H9 (cell line): ENCODE measurements at regions not wholly inside any gene's neighbourhood (a gene's known extent, or its start where the extent isn't known, plus 50 kb on each side); places are given as distances from the start of the nearest gene placed in this dataset.

ENCODE experiments used
- DNase-seq: peaks from one replicate; pipeline ENCODE4 v3.0.0-alpha.2; 2017
- H2AFZ ChIP-seq: one replicate; pipeline ENCODE4 v1.6.1; 2013; ENCODE audit warnings: mild to moderate bottlenecking, low read length, control low read depth, moderate library complexity
- H2AK5ac ChIP-seq: 2 replicates; pipeline ENCODE4 v1.6.1; 2013; ENCODE audit warnings: low read length, control low read depth, mixed read lengths; ENCODE audit not compliant: insufficient read length
- H2BK120ac ChIP-seq: one replicate; pipeline ENCODE4 v1.6.1; 2013; ENCODE audit warnings: low read depth, mild to moderate bottlenecking, low read length, control low read depth, inconsistent platforms; ENCODE audit not compliant: poor library complexity, severe bottlenecking
- H2BK12ac ChIP-seq: 2 replicates; pipeline ENCODE4 v1.6.1; 2013; ENCODE audit warnings: low read length, control low read depth, mixed read lengths, low read depth; ENCODE audit not compliant: insufficient read length
- H2BK15ac ChIP-seq: 2 replicates; pipeline ENCODE4 v1.6.1; 2013; ENCODE audit warnings: low read depth, low read length, control low read depth
- H2BK20ac ChIP-seq: one replicate; pipeline ENCODE4 v1.6.1; 2013; ENCODE audit warnings: low read depth, mild to moderate bottlenecking, low read length, control low read depth, inconsistent platforms; ENCODE audit not compliant: poor library complexity, severe bottlenecking
- H2BK5ac ChIP-seq: 2 replicates; pipeline ENCODE4 v1.6.1; 2013; ENCODE audit warnings: low read length, control low read depth, mixed read lengths; ENCODE audit not compliant: insufficient read length
- H3K14ac ChIP-seq: 2 replicates; pipeline ENCODE4 v1.6.1; 2013; ENCODE audit warnings: low read length, control low read depth; ENCODE audit not compliant: insufficient read depth
- H3K18ac ChIP-seq: 2 replicates; pipeline ENCODE4 v1.6.1; 2013; ENCODE audit warnings: low read depth, mild to moderate bottlenecking, mixed read lengths, low read length, control low read depth; ENCODE audit not compliant: insufficient read length
- H3K23ac ChIP-seq: 2 replicates; pipeline ENCODE4 v1.6.1; 2013; ENCODE audit warnings: low read length, control low read depth, mixed read lengths, low read depth; ENCODE audit not compliant: insufficient read length
- H3K23me2 ChIP-seq: 2 replicates; pipeline ENCODE4 v1.6.1; 2013; ENCODE audit warnings: low read depth, mild to moderate bottlenecking, mixed read lengths, low read length, control low read depth; ENCODE audit not compliant: insufficient read length, poor library complexity, severe bottlenecking
- H3K27ac ChIP-seq: 2 replicates; pipeline ENCODE4 v1.5.1; 2013; ENCODE audit warnings: low read length, control low read depth, mixed read lengths, low read depth; ENCODE audit not compliant: insufficient read length
- H3K27me3 ChIP-seq: 2 replicates; pipeline ENCODE4 v1.6.1; 2013; ENCODE audit warnings: low read length, control low read depth, inconsistent platforms; ENCODE audit not compliant: insufficient read depth
- H3K4ac ChIP-seq: 2 replicates; pipeline ENCODE4 v1.6.1; 2013; ENCODE audit warnings: low read depth, mild to moderate bottlenecking, control low read depth, inconsistent platforms, low read length, moderate library complexity
- H3K4me1 ChIP-seq: 2 replicates; pipeline ENCODE4 v1.6.1; 2013; ENCODE audit warnings: low read length, control low read depth, inconsistent platforms; ENCODE audit not compliant: insufficient read depth
- H3K4me2 ChIP-seq: 2 replicates; pipeline ENCODE4 v1.6.1; 2013; ENCODE audit warnings: low read length, control low read depth, mixed read lengths; ENCODE audit not compliant: insufficient read length, insufficient read depth
- H3K56ac ChIP-seq: 2 replicates; pipeline ENCODE4 v1.6.1; 2013; ENCODE audit warnings: low read depth, mild to moderate bottlenecking, mixed read lengths, low read length, control low read depth; ENCODE audit not compliant: insufficient read length
- H3K79me1 ChIP-seq: 2 replicates; pipeline ENCODE4 v1.6.1; 2013; ENCODE audit warnings: low read depth, mild to moderate bottlenecking, moderate library complexity, low read length, control low read depth, inconsistent platforms; ENCODE audit not compliant: insufficient read depth, poor library complexity, severe bottlenecking
- H3K79me2 ChIP-seq: 2 replicates; pipeline ENCODE4 v1.6.1; 2013; ENCODE audit warnings: low read length, control low read depth, inconsistent platforms; ENCODE audit not compliant: insufficient read depth
- H3K9ac ChIP-seq: 2 replicates; pipeline ENCODE4 v1.6.1; 2013; ENCODE audit warnings: low read length, control low read depth, mixed read lengths; ENCODE audit not compliant: insufficient read length; ENCODE audit errors: extremely low read depth
- H3K9me3 ChIP-seq: one replicate; pipeline ENCODE4 v1.6.1; 2013; ENCODE audit warnings: low read depth, low read length, inconsistent platforms; ENCODE audit not compliant: control insufficient read depth
- H3T11ph ChIP-seq: one replicate; pipeline ENCODE4 v1.6.1; 2013; ENCODE audit warnings: mild to moderate bottlenecking, low read length, control low read depth, inconsistent platforms
- H4K20me1 ChIP-seq: one replicate; pipeline ENCODE4 v1.6.1; 2013; ENCODE audit not compliant: control insufficient read depth, insufficient read length, insufficient read depth
- H4K5ac ChIP-seq: 2 replicates; pipeline ENCODE4 v1.6.1; 2013; ENCODE audit warnings: low read depth, mild to moderate bottlenecking, mixed read lengths, low read length, control low read depth; ENCODE audit not compliant: insufficient read length
- H4K8ac ChIP-seq: replicated peaks from 2 replicates; pipeline ENCODE4 v1.6.1; 2013; ENCODE audit warnings: low read length, control low read depth, mixed read lengths, low read depth; ENCODE audit not compliant: insufficient read length
- H4K91ac ChIP-seq: 2 replicates; pipeline ENCODE4 v1.6.1; 2013; ENCODE audit warnings: low read depth, mild to moderate bottlenecking, moderate library complexity, mixed read lengths, low read length, control low read depth; ENCODE audit not compliant: insufficient read length
- H3K27ac Mint-ChIP-seq, 3 experiments: 2 replicates in 2 of 3; 3 replicates in 1 of 3; pipeline ENCODE4 v1.8.0; 2020 to 2021; ENCODE audit warnings: mixed read lengths in 3 of 3, mild to moderate bottlenecking in 1 of 3, moderate library complexity in 1 of 3
- H3K27me3 Mint-ChIP-seq: 2 replicates; pipeline ENCODE4 v1.8.0; 2021; ENCODE audit warnings: low read depth, mild to moderate bottlenecking, moderate library complexity, mixed read lengths
- H3K36me3 Mint-ChIP-seq, 3 experiments: 2 replicates in 2 of 3; 3 replicates in 1 of 3; pipeline ENCODE4 v1.8.0; 2020 to 2021; ENCODE audit warnings: low read depth in 3 of 3, mixed read lengths in 3 of 3; ENCODE audit not compliant: insufficient read depth in 1 of 3
- H3K4me1 Mint-ChIP-seq, 2 experiments: 2 replicates each; pipeline ENCODE4 v1.8.0; 2020; ENCODE audit warnings: mixed read lengths in 2 of 2
- H3K4me3 Mint-ChIP-seq, 2 experiments: 2 replicates in 1 of 2; 3 replicates in 1 of 2; pipeline ENCODE4 v1.8.0; 2020 to 2021; ENCODE audit warnings: mild to moderate bottlenecking in 2 of 2, mixed read lengths in 2 of 2, moderate library complexity in 1 of 2
- H3K9me3 Mint-ChIP-seq, 2 experiments: 2 replicates in 1 of 2; 3 replicates in 1 of 2; pipeline ENCODE4 v1.8.0; 2020; ENCODE audit warnings: mild to moderate bottlenecking in 2 of 2, mixed read lengths in 2 of 2, moderate library complexity in 1 of 2
- WGBS: extraction: QIAGEN DNeasy Blood & Tissue Kit; methylation state at CpG from one replicate; pipeline ENCODE4 v1.1.7; 2013; ENCODE audit warnings: missing lambda C conversion rate, low lambda C conversion rate, mixed read lengths; ENCODE audit not compliant: insufficient read length; ENCODE audit errors: extremely low coverage; 5-methylcytosine and 5-hydroxymethylcytosine counted together
- TF ChIP-seq, protein P1 (sequence below): fragments of 200-600 bp; sonication (generic); conservative IDR thresholded peaks from 3 replicates; pipeline ENCODE4 v1.8.0; 2021; ENCODE audit warnings: antibody characterized with exemption, mild to moderate bottlenecking

DNA sequence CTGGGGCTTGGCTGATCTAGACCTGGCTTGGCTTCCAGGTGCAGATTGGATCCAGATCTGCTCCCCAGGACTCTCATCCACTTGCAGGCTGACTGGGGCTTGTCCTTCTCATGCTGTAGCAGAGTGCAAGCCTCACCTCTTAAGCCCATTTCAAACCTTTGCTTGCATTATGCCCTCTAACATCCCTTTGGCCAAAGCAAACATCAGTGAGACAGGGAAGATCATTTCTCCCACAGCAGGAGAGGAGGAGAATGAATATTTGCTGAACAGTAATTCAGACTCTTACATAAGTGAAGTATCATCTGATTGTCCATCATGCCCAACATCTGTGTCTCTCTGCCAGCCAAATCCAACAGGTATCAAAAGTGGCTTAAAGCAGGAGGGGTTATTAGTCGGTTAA is 194.9 kb downstream of the C9orf152 start:
- Histone ChIP-seq H3K18ac (no peak overlapping the region), H2AFZ (no peak overlapping the region), H3K27me3 (no peaks in the 10 kb centered on the region), H4K8ac (no peak overlapping the region), H3K23ac (no peak overlapping the region), H2AK5ac (no peak overlapping the region), H3K4ac (no peak overlapping the region), H4K20me1 (no peaks in the 10 kb centered on the region), H2BK20ac (no peak overlapping the region), H3K9ac (no peak overlapping the region), H2BK120ac (no peak overlapping the region), H3K4me1 (no peaks in the 10 kb centered on the region; the same call in 1 of the 2 replicates), H3T11ph (no peak overlapping the region), H3K4me2 (no peak overlapping the region), H3K23me2 (no peaks in the 10 kb centered on the region), H2BK12ac (no peak overlapping the region), H3K56ac (no peak overlapping the region), H3K79me2 (no peaks in the 10 kb centered on the region), H3K14ac (no peak overlapping the region), H3K27ac (no peak overlapping the region), H3K9me3 (no peaks in the 10 kb centered on the region), H3K79me1 (no peaks in the 10 kb centered on the region), H2BK15ac (no peak overlapping the region), H2BK5ac (no peak overlapping the region), H4K91ac (no peak overlapping the region), H4K5ac (no peak overlapping the region)
- Mint-ChIP-seq H3K27ac (no peak overlapping the region), H3K36me3 (no peaks in the 10 kb centered on the region; a peak in 1 of 7 replicates), H3K9me3 (0 out of 5 replicates have a peak, but pooled peaks cover 0 to 3% of the 10 kb centered on the region in 2 experiments), H3K27me3 (no peaks in the 10 kb centered on the region), H3K4me1 (peaks cover 0 to 11% of the 10 kb centered on the region in 2 experiments; a peak in 2 of 4 replicates), H3K4me3 (no peak overlapping the region)
- no peak for DNase-seq
- TF ChIP-seq, protein P1, sequence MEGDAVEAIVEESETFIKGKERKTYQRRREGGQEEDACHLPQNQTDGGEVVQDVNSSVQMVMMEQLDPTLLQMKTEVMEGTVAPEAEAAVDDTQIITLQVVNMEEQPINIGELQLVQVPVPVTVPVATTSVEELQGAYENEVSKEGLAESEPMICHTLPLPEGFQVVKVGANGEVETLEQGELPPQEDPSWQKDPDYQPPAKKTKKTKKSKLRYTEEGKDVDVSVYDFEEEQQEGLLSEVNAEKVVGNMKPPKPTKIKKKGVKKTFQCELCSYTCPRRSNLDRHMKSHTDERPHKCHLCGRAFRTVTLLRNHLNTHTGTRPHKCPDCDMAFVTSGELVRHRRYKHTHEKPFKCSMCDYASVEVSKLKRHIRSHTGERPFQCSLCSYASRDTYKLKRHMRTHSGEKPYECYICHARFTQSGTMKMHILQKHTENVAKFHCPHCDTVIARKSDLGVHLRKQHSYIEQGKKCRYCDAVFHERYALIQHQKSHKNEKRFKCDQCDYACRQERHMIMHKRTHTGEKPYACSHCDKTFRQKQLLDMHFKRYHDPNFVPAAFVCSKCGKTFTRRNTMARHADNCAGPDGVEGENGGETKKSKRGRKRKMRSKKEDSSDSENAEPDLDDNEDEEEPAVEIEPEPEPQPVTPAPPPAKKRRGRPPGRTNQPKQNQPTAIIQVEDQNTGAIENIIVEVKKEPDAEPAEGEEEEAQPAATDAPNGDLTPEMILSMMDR, result no peak
- no CpG with 5 or more reads among the region's 1 CpG for WGBS
